Activated naive CD8-positive, alpha-beta T cell (primary cell): ENCODE measurements at regions not wholly inside any gene's neighbourhood (a gene's known extent, or its start where the extent isn't known, plus 50 kb on each side); places are given as distances from the start of the nearest gene placed in this dataset.

Experiments used
- H3K27ac Mint-ChIP-seq: one replicate; pipeline ENCODE4 v1.8.0; 2021; ENCODE audit warnings: mixed read lengths
- H3K27me3 Mint-ChIP-seq: one replicate; pipeline ENCODE4 v1.8.0; 2021; ENCODE audit warnings: mixed read lengths
- H3K36me3 Mint-ChIP-seq: one replicate; pipeline ENCODE4 v1.8.0; 2021; ENCODE audit warnings: mixed read lengths
- H3K4me1 Mint-ChIP-seq: one replicate; pipeline ENCODE4 v1.8.0; 2021; ENCODE audit warnings: low read depth, mixed read lengths
- H3K4me3 Mint-ChIP-seq: one replicate; pipeline ENCODE4 v1.8.0; 2021; ENCODE audit warnings: mild to moderate bottlenecking, mixed read lengths
- H3K9me3 Mint-ChIP-seq: one replicate; pipeline ENCODE4 v1.8.0; 2021; ENCODE audit warnings: low read depth, mixed read lengths

- Mint-ChIP-seq H3K4me1 (no peaks in the 10 kb centered on the region), H3K36me3 (no peaks in the 10 kb centered on the region), H3K27ac (no peak overlapping the region), H3K9me3 (no peaks in the 10 kb centered on the region), H3K4me3 (no peak overlapping the region), H3K27me3 (peaks cover 2% of the 10 kb centered on the region)
These were observed 117.2 kb upstream of the ARGLU1 start for GRCh38 chr13:106685143-106685542.

DNA sequence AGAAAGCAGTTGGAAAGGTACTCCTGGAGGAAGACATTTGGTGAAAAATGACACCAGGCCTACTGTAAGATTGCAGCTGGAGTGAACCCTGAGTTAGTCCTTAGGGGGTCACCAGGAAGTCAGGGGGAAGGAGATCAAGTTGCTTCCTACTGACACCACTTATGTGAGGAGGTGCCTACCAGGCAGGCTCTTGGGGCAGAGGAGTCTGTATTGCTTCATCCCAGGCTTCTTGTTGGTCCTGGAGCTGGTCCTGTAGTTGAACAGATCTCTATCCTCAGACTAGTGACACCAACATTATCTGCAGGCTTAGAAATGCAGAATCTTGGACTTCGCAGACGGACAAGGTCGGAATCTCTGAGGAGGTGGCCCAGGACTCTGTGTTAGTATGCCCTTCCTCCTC is 116.0 kb upstream of the ARGLU1 start:
- Mint-ChIP-seq H3K9me3 (no peaks in the 10 kb centered on the region), H3K27ac (no peak overlapping the region), H3K4me3 (no peak overlapping the region), H3K36me3 (no peaks in the 10 kb centered on the region), H3K4me1 (no peaks in the 10 kb centered on the region), H3K27me3 (peaks cover 2% of the 10 kb centered on the region)

DNA sequence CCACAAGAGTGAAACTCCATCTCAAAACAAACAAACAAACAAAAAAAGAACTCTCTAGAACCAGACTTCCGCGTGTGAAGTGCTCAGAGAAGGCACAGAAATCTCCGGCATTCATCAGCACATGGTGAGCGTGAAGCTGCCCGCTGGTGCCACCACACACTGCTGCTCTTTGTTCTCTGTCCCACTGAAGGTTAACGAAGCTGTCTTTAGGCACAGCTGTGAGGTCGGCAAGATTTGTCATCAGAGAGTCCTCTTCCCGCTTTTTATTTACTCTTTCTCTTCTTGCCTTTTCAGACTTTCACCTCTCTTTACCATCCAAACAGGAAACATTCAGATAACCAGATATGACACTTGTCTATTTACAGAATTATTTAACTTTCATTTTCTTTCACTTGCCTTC is 115.2 kb upstream of the ARGLU1 start:
- no peaks in the 10 kb centered on the region for H3K9me3 Mint-ChIP-seq
- no peaks in the 10 kb centered on the region for H3K4me1 Mint-ChIP-seq
- H3K27me3 Mint-ChIP-seq: peaks cover 2% of the 10 kb centered on the region
- no peak overlapping the region for H3K27ac Mint-ChIP-seq
- no peak overlapping the region for H3K4me3 Mint-ChIP-seq
- H3K36me3 Mint-ChIP-seq: no peaks in the 10 kb centered on the region

- Mint-ChIP-seq H3K36me3 (no peaks in the 10 kb centered on the region), H3K27me3 (peaks cover 2% of the 10 kb centered on the region), H3K4me3 (no peak overlapping the region), H3K9me3 (no peaks in the 10 kb centered on the region), H3K27ac (no peak overlapping the region), H3K4me1 (no peaks in the 10 kb centered on the region)
These were observed 114.1 kb upstream of the ARGLU1 start for GRCh38 chr13:106681997-106682396.

DNA sequence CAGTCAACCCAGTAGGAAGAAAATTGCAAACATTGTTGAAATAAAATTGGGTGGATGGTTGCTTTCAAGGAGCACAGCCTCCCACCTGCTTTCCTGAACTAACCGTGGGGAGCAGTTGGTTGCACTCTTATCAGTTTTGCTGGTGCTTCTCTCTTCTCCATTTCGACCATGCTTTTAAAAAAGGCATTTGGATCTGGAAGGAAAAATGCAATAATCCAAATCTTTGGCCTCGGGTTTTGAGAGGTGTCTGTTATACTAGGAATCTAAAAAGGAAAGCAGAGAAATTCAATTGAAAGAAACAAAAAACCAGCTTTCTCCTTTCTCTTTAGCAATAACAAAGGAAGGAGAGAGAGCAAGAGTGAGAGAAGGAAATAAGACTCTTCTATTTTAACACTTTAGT is 113.6 kb upstream of the ARGLU1 start:
- Mint-ChIP-seq H3K27me3 (peaks cover 2% of the 10 kb centered on the region), H3K27ac (no peak overlapping the region), H3K36me3 (no peaks in the 10 kb centered on the region), H3K4me1 (no peaks in the 10 kb centered on the region), H3K9me3 (no peaks in the 10 kb centered on the region), H3K4me3 (no peak overlapping the region)

DNA sequence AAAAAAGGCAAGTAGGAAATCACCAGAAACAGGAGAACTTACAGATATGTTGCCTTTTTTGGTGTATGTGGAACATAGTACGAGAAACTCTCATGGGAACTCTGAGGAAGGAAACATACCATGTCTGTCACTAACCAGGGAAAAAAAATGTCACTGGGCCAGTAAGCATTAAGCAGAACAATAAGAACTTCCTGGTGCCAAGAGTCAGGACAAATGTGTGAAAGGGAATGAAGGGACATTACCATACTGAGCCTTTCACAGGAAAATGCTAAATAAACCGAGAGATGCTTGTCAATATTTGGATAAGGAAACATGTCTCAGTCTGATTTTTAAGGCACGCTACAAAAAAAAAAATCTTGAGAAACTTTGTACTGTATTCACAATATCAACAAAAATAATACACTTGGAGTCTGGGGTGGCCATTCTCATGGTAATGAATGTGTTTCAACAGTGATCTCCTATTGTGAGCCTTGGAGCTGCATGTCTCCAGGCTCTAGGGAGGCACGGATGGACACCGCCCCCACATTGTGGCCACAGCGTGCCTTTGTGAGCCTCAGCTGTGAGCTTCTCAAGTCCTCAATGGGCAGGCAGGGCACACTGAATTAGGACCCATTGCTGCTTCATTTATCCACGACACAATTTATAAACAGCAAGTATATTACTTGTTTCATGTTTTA is 113.0 kb upstream of the ARGLU1 start:
- no peak overlapping the region for H3K4me3 Mint-ChIP-seq
- no peaks in the 10 kb centered on the region for H3K36me3 Mint-ChIP-seq
- no peak overlapping the region for H3K27ac Mint-ChIP-seq
- no peaks in the 10 kb centered on the region for H3K4me1 Mint-ChIP-seq
- H3K9me3 Mint-ChIP-seq: no peaks in the 10 kb centered on the region
- H3K27me3 Mint-ChIP-seq: peaks cover 2% of the 10 kb centered on the region

GRCh38 chr13:106678646-106679418 is 110.9 kb upstream of the ARGLU1 start:
- Mint-ChIP-seq H3K27me3 (peaks cover 4% of the 10 kb centered on the region), H3K9me3 (no peaks in the 10 kb centered on the region), H3K27ac (no peak overlapping the region), H3K4me1 (no peaks in the 10 kb centered on the region), H3K36me3 (no peaks in the 10 kb centered on the region), H3K4me3 (no peak overlapping the region)

DNA sequence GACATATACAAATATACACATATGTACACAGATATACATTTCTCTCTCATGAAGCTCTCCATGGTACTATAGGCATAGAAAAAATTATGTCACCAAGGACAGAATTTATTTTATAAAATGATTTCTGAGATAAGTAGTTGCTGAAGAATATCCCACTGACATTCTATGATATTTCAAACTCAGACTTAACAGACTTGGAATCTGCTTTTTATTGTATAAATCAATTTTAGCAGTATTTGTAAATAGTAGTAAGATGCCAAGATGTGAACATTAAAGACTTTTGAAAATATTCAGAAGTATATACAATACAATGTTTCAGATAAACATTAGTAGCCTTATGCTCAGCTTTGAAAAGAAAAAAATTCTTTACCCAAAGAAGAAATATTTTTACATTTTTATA is 107.4 kb upstream of the ARGLU1 start:
- Mint-ChIP-seq H3K9me3 (no peaks in the 10 kb centered on the region), H3K4me3 (no peak overlapping the region)

DNA sequence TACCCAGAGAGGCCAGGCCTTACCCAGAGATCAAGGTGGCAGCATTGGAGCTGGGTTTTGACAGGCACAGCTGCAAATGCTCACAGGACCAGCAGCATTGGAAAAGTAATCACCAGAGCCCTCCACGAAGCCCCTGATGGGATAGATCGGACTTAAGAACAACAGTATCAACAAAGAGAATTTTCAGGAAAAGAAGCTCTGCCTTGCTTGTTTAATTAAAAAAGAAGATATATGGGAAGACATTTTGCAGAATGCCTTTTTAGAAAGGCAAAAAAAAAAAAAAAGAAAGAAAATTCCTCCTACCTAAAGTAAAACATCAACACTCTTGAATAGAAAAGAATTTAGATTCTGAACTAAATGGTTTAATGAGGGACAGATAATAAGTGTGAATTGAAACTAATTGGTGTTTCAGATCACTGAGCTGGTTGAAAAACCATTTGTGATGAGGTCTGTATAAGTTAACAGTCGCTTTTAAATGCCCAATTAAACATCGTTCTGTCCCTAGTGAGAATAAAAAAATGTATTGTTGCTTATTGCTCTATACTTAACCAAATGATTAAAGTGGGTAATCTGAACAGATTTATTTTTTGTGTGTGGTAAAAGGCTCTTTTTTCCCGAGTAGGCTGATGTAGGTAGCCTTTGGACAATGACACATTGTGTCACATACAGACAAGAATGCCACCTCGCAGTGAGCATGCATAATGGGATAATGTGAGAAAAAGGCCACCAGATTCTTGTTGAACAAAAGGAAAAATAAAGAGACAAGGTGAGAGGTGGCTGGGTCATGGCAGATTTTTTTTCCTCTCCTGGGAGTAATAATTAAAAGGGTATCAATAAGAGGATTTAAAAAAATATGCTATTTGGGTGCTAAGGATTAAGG is 93.0 kb upstream of the ARGLU1 start:
- no peaks in the 10 kb centered on the region for H3K27me3 Mint-ChIP-seq
- no peaks in the 10 kb centered on the region for H3K9me3 Mint-ChIP-seq
- no peaks in the 10 kb centered on the region for H3K4me1 Mint-ChIP-seq
- no peaks in the 10 kb centered on the region for H3K36me3 Mint-ChIP-seq
- H3K27ac Mint-ChIP-seq: no peak overlapping the region
- H3K4me3 Mint-ChIP-seq: no peak overlapping the region

More for the DNA sequence above, 107.4 kb upstream of the ARGLU1 start:
- Mint-ChIP-seq H3K27ac (no peak overlapping the region), H3K36me3 (no peaks in the 10 kb centered on the region), H3K4me1 (no peaks in the 10 kb centered on the region), H3K27me3 (peaks cover 4% of the 10 kb centered on the region)

DNA sequence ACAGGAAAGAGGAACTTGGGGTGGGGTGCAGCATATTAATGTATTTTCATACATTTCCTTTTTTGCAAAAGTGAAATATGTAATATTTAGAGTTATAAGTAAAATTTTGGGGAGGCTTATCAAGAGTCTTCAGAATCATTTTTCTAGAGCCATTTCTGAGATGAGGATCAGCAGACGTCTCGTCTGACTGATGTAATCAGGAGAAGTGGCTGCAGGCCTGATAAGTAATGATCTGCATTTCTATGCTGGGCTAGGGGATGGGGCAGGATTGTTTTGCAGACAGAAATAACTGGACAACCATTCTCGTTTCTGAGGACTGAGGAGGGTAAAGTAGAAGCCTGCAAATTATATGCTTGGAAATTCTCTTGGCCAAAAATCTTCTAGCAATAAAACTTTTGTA is 89.2 kb upstream of the ARGLU1 start:
- peaks cover 1% of the 10 kb centered on the region for H3K27me3 Mint-ChIP-seq
- no peaks in the 10 kb centered on the region for H3K36me3 Mint-ChIP-seq
- H3K27ac Mint-ChIP-seq: no peak overlapping the region
- no peaks in the 10 kb centered on the region for H3K4me1 Mint-ChIP-seq
- no peaks in the 10 kb centered on the region for H3K9me3 Mint-ChIP-seq
- H3K4me3 Mint-ChIP-seq: no peak overlapping the region

DNA sequence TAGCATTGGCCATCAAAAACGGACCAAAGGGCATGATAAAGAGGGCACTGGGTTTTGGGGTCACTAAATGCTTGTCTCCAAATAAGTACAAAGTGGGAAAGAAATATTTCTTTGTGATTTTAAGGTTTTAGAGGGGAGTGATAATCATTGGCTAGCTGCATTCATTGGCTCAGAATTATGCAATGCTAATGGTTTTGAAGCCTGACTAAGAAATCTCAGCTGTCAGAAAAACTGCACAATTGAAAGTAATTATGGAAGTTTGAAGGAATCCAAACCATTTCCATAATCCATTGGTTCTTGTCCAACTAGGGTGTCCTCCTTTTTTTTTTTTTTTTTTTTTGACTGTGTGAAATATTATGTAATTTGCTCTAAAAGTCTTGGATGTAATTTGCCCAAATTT is 88.2 kb upstream of the ARGLU1 start:
- Mint-ChIP-seq H3K36me3 (no peaks in the 10 kb centered on the region), H3K4me3 (no peak overlapping the region), H3K9me3 (no peaks in the 10 kb centered on the region), H3K27ac (no peak overlapping the region), H3K27me3 (peaks cover 1% of the 10 kb centered on the region), H3K4me1 (no peaks in the 10 kb centered on the region)

- Mint-ChIP-seq H3K27me3 (peaks cover 1% of the 10 kb centered on the region), H3K36me3 (no peaks in the 10 kb centered on the region), H3K4me3 (no peak overlapping the region), H3K27ac (no peak overlapping the region), H3K4me1 (no peaks in the 10 kb centered on the region), H3K9me3 (no peaks in the 10 kb centered on the region)
These were observed 83.5 kb upstream of the ARGLU1 start for GRCh38 chr13:106651442-106651841.

- Mint-ChIP-seq H3K27me3 (peaks cover 6% of the 10 kb centered on the region), H3K36me3 (no peaks in the 10 kb centered on the region), H3K27ac (no peak overlapping the region)
These were observed 82.8 kb upstream of the ARGLU1 start for GRCh38 chr13:106650690-106651205.

DNA sequence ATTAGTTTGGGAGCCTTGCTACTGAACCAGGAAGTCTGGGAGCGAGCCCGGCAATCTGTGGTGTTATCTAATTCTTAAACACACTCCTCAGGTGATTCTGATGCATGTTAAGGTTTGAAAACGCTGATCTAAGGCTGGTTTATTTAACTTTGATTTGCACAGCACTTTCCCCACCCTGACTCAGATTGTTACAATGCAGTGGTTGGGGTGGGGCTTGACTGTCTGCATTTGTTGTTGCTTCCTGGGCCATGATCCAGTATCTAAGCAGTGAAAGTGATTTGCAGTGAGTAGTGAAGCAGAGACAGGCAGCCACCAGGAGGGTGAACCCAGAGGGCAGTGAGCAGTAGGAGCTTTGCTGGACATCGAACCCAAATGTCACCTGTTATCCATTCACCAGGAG is 81.6 kb upstream of the ARGLU1 start:
- H3K9me3 Mint-ChIP-seq: no peaks in the 10 kb centered on the region
- peaks cover 7% of the 10 kb centered on the region for H3K27me3 Mint-ChIP-seq
- no peak overlapping the region for H3K27ac Mint-ChIP-seq
- no peaks in the 10 kb centered on the region for H3K4me1 Mint-ChIP-seq
- H3K4me3 Mint-ChIP-seq: no peak overlapping the region
- no peaks in the 10 kb centered on the region for H3K36me3 Mint-ChIP-seq

More at GRCh38 chr13:106650690-106651205, 82.8 kb upstream of the ARGLU1 start:
- no peak overlapping the region for H3K4me3 Mint-ChIP-seq
- H3K4me1 Mint-ChIP-seq: no peaks in the 10 kb centered on the region
- H3K9me3 Mint-ChIP-seq: no peaks in the 10 kb centered on the region

DNA sequence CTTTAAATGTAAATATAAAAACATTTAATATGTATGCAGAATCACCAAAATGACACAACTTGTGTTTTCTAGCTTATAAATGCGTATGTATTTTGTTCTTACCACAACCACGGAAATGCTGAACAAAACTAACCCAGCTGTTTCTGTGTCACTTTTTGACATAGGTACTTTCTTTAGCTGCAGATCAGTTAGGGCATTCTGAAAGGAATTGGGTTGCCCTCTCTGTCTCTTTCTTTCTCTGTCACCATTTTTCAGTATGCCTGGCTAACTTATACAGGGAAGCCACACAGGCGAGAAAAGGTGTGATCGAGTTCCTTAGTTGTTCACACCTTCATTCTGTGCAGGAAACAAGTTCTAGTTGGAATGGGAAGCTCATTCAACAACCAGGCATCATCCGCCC is 72.6 kb upstream of the ARGLU1 start:
- Mint-ChIP-seq H3K4me1 (no peaks in the 10 kb centered on the region), H3K27ac (no peak overlapping the region), H3K4me3 (no peak overlapping the region), H3K9me3 (no peaks in the 10 kb centered on the region), H3K36me3 (no peaks in the 10 kb centered on the region), H3K27me3 (peaks cover 4% of the 10 kb centered on the region)
